Astrocyte of the spinal cord (primary cell): ENCODE measurements at regions not wholly inside any gene's neighbourhood (a gene's known extent, or its start where the extent isn't known, plus 50 kb on each side); places are given as distances from the start of the nearest gene placed in this dataset.

Source experiments
- DNase-seq: peaks from one replicate; pipeline ENCODE4 v3.0.0; 2011; ENCODE audit warnings: low read depth, low spot score
- H3K4me3 ChIP-seq: 2 replicates; pipeline ENCODE4 v1.5.1; 2011; ENCODE audit warnings: low read depth, mild to moderate bottlenecking, low read length, moderate library complexity
- in situ Hi-C: cut with HindIII; loops from 2 replicates; pipeline ENCODE4 v1.10.0; 2017; ENCODE audit warnings: low sequenced_read_pairs
- TF ChIP-seq, protein P1 (sequence below): IDR thresholded peaks from 2 replicates; pipeline ENCODE4 v1.5.1; 2012; ENCODE audit warnings: low read depth, mild to moderate bottlenecking, low read length, inconsistent platforms

DNA sequence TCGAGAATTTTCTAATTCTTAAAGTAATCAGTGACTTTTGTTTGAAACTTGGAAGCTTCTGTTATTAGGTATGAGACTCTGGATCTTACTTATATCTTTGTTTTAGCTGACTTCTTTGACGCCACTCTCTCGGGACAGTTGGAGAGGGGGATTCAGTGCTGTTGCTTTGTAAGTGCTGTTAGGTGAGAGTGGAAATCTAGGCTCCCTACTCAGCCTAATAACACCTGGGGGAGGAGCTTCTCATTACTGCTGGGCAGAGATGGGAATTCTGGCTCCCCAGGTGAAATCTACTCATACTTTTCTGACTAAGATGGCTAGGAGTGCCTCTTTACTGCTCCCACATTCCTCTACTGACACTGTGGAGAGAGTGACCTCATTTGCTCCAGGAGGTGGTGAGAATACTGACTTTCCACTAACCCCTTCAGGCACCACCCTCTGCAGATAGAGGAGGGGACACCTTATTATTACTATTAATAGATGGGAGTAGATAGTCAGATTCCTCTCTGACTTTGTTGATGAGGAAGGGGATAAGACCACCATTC is 324.9 kb upstream of the SPRY2 start:
- in situ Hi-C loops = no loop called here
- no peak overlapping the region for H3K4me3 ChIP-seq
- TF ChIP-seq, protein P1, sequence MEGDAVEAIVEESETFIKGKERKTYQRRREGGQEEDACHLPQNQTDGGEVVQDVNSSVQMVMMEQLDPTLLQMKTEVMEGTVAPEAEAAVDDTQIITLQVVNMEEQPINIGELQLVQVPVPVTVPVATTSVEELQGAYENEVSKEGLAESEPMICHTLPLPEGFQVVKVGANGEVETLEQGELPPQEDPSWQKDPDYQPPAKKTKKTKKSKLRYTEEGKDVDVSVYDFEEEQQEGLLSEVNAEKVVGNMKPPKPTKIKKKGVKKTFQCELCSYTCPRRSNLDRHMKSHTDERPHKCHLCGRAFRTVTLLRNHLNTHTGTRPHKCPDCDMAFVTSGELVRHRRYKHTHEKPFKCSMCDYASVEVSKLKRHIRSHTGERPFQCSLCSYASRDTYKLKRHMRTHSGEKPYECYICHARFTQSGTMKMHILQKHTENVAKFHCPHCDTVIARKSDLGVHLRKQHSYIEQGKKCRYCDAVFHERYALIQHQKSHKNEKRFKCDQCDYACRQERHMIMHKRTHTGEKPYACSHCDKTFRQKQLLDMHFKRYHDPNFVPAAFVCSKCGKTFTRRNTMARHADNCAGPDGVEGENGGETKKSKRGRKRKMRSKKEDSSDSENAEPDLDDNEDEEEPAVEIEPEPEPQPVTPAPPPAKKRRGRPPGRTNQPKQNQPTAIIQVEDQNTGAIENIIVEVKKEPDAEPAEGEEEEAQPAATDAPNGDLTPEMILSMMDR = no peak
- no peak for DNase-seq

DNA sequence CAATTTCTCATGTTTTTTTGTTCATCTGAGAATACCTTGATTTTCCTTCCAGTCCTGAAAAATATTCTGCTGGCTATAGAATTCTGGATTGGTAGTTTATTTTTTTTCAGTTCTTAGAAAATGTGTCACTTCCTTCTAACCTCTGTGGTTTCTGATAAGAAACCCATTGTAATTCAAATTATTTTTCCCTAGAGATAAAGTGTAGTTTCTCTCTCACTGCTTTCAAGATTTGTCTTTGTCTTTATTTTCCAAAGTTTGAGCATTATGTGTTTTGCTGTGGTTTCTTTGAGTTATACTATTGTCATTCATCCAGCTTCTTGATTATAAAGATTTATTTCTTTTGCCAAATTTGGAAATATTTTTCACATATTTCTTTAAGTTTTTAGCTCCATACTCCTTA is 324.0 kb upstream of the SPRY2 start:
- TF ChIP-seq, protein P1 = no peak
- H3K4me3 ChIP-seq = no peak overlapping the region
- in situ Hi-C loops = no loop called here
- DNase-seq = no peak

GRCh38 chr13:80663788-80664187 is 322.9 kb upstream of the SPRY2 start:
- H3K4me3 ChIP-seq = no peak overlapping the region
- no peak for DNase-seq
- TF ChIP-seq, protein P1 = no peak
- in situ Hi-C loops = no loop called here

DNA sequence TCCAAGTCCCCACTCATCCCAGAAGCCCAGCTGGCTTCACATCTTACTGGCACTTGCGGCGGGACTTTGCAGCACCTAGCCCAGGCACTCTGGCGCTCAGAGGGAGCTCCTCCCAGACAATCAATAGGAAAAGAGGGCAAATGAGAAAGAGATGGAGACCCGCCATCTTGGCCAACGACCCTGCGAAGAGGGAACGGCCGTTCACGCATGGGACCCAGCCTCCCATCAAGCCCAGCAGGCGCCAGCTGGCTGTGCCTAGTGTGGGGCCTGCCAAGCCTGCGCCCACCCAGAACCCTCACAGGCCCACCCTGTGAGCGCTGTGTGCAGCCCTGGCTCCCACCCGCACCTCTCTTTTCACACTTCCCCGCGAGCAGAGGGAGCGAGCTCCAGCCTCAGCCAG is 317.8 kb upstream of the SPRY2 start:
- TF ChIP-seq, protein P1 = no peak
- in situ Hi-C loops = no loop called here
- no peak overlapping the region for H3K4me3 ChIP-seq
- no peak for DNase-seq

DNA sequence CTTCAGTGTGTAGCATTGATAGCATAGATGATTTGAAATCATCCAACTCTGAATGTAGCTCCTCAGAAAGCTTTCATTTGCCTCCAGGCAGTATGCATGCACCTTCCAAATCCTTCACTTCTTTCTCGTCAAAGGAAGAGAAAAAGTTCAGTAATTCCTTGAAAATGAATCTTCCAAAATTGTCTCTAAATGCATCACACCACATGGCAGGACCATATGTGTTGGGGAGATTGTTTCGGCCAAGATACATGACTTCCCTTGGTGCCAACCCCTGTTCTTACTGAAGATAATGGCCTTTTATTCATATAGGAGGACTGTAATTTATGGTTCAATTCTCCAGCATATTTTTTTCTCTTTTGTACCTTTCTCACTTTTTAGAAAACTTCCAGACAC is 315.6 kb upstream of the SPRY2 start:
- DNase-seq = no peak
- no peak overlapping the region for H3K4me3 ChIP-seq
- in situ Hi-C loops = no loop called here
- TF ChIP-seq, protein P1 = no peak

DNA sequence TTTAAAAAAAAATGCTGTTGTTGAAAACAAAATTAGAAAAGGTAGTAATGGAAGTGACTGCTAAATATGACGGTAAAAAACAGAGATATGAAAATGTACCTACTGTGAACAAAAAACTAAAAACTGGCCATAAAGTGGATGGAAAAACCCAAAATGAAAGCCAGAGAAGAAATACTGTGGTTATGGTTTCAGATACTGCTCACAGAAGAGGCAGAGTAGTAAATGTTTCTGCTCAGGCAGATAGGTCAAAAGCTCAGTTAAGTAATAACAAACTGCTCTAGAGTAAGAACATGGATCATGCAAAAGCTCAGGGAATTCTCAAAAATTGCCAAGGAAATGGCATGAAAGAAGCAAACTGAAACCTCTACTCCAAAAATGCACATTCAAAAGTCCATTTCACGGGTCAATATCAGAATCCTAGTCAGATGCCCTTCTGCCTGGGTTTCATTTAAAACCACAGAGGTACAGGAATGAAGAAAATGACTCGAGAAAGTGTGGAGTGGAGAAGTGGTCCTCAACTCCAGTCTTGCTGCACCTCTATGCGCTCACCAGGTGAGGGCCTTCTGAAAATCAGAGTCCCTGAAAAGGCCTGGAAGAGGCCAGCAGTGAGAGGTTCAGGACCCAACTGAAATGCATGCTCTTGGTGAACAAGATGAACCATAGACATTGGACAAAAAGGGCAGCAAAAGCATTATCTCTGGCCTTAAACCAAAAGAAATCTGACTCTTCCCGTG is 315.0 kb upstream of the SPRY2 start:
- TF ChIP-seq, protein P1 = no peak
- in situ Hi-C loops = no loop called here
- no peak for DNase-seq
- H3K4me3 ChIP-seq = no peak overlapping the region
